ENCODE measurements at regions not wholly inside any gene's neighbourhood (a gene's known extent, or its start where the extent isn't known, plus 50 kb on each side); places are given as distances from the start of the nearest gene placed in this dataset.
A peak's percentile ranks its signal among the peaks of the same experiment; 100 is the strongest.

DNA sequence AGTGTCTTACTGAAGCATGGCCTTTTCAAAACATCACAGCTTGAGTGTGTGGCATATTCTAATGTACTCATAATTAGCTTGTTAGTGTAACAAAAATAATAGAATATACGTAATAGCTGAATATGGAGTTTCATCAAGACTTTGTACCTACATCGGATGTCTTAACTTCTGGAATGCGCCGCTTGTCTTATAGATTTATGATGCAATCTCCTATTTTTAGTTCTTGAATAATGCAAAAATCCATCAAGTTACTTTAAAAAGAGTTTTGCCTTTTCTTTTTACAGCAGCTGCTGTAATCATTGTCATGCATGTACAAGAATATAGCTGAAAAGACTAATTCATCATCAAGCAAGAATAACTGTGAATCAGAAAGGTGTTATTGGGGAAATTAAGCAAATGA is 140.7 kb upstream of the SCN7A start:
- no peaks in the 10 kb centered on the region for H3K36me3 ChIP-seq (ENCODE audit: control insufficient read depth, insufficient read depth, low read length)
- no peaks in the 10 kb centered on the region for H3K27me3 ChIP-seq (ENCODE audit: control insufficient read depth, insufficient read depth, low read length)
- no peak overlapping the region for H3K4me3 ChIP-seq (ENCODE audit: low read depth, low read length)
- DNase-seq (ENCODE audit: low read depth), result no peak
- TF ChIP-seq, protein P1, sequence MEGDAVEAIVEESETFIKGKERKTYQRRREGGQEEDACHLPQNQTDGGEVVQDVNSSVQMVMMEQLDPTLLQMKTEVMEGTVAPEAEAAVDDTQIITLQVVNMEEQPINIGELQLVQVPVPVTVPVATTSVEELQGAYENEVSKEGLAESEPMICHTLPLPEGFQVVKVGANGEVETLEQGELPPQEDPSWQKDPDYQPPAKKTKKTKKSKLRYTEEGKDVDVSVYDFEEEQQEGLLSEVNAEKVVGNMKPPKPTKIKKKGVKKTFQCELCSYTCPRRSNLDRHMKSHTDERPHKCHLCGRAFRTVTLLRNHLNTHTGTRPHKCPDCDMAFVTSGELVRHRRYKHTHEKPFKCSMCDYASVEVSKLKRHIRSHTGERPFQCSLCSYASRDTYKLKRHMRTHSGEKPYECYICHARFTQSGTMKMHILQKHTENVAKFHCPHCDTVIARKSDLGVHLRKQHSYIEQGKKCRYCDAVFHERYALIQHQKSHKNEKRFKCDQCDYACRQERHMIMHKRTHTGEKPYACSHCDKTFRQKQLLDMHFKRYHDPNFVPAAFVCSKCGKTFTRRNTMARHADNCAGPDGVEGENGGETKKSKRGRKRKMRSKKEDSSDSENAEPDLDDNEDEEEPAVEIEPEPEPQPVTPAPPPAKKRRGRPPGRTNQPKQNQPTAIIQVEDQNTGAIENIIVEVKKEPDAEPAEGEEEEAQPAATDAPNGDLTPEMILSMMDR (IDR thresholded peaks at IDR 0.05; ENCODE audit: insufficient read depth, low read length, poor library complexity, severe bottlenecking), result no peak

DNA sequence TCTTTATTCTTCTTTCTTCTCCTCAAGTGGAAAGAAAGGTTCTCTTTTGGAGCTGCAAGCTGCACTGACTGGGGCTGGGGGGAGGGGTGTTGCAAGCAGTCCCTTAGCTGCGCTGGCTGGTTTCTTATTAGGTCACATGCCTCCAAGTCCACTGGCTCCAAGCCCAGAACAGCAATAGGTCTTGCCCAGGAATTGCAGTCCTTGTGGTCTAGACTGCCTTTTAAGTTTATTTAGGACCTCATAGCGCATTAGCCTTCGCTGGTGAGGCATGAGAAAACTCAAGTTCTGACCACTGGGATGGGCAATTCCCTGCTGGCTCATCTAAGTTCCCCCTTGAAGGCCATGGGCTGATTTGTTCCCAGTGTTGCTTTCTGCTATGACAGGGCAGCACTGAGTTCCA is 138.6 kb upstream of the SCN7A start:
- H3K4me3 ChIP-seq (ENCODE audit: low read depth, low read length), result no peak overlapping the region
- DNase-seq (ENCODE audit: low read depth), result peak; percentile 98
- no peaks in the 10 kb centered on the region for H3K36me3 ChIP-seq (ENCODE audit: control insufficient read depth, insufficient read depth, low read length)
- H3K27me3 ChIP-seq (ENCODE audit: control insufficient read depth, insufficient read depth, low read length), result no peaks in the 10 kb centered on the region
- TF ChIP-seq, protein P1 (IDR thresholded peaks at IDR 0.05; ENCODE audit: insufficient read depth, low read length, poor library complexity, severe bottlenecking), result no peak

DNA sequence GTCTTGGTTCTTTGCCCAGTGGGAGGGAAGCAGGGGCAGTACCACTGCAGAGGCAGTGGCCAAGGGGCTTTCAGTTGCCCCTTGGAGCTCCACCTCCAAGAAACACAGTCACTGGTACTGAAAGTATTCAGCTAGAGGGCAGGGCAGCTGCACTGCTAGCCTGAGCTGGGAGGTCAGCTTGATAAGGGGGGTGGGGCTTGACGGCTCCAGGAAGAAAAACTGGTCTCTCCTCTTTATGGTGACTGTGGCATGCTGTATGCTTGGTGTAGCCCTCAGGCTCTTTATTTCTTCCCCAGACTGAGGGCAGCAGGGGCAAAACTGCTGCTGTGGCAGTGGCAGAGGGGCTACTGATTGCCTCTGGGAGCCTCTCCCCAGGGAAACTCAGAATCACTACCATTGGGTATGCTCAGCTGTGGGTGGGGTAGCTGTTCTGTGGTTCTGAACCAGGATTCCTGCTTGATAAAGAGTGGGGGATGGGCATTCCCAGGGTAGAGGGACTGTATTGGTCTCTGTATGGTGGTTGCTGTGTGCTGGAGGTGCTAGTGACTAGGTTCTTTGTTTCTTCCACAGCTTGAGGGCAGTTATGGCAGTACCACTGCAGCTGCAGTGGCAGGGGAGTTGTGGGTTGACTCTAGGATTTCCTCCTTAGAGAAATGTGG is 134.6 kb upstream of the SCN7A start:
- no peak overlapping the region for H3K4me3 ChIP-seq (ENCODE audit: low read depth, low read length)
- no peaks in the 10 kb centered on the region for H3K27me3 ChIP-seq (ENCODE audit: control insufficient read depth, insufficient read depth, low read length)
- TF ChIP-seq, protein P1 (IDR thresholded peaks at IDR 0.05; ENCODE audit: insufficient read depth, low read length, poor library complexity, severe bottlenecking), result no peak
- no peaks in the 10 kb centered on the region for H3K36me3 ChIP-seq (ENCODE audit: control insufficient read depth, insufficient read depth, low read length)
- DNase-seq (ENCODE audit: low read depth), result no peak

DNA sequence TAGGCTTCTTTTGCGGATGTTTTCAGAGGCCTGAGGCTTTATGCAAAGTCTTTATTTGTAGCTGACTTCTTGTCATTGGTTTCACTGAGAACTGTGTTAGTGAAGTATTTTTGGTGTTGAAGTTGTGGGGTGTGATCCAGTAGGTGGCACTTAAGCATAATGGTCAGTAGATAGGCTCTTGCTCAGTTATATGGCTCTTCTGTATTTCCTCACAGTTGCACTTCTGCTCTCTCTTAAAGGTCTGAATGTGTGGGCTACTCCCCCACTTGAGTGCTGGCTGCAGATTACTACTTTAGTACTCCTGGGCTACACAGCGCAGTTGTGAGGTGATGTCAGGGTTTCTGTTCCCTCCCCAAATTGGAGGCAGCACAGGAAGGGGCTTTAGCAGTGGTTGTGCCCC is 133.8 kb upstream of the SCN7A start:
- no peaks in the 10 kb centered on the region for H3K27me3 ChIP-seq (ENCODE audit: control insufficient read depth, insufficient read depth, low read length)
- TF ChIP-seq, protein P1 (IDR thresholded peaks at IDR 0.05; ENCODE audit: insufficient read depth, low read length, poor library complexity, severe bottlenecking), result no peak
- no peaks in the 10 kb centered on the region for H3K36me3 ChIP-seq (ENCODE audit: control insufficient read depth, insufficient read depth, low read length)
- H3K4me3 ChIP-seq (ENCODE audit: low read depth, low read length), result no peak overlapping the region
- no peak for DNase-seq (ENCODE audit: low read depth)

DNA sequence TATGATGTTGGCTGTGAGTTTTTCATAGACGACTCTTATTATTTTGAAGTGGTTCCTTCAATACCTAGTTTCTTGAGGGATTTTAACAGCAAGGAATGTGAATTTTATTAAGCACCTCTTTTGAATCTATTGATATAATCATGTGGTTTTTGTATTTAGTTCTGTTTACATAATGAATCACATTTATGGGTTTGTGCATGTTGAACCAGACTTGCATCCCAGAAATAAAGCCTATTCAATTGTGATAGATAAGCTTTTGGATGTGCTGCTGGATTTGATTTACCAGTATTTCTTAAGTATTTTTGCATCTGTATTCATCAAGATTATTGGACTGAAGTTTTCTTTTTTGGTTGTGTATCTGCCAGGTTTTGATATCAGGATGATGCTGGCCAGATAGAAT is 131.6 kb upstream of the SCN7A start:
- no peak for DNase-seq (ENCODE audit: low read depth)
- Histone ChIP-seq H3K4me3 (ENCODE audit: low read depth, low read length) (no peak overlapping the region), H3K36me3 (ENCODE audit: control insufficient read depth, insufficient read depth, low read length) (no peaks in the 10 kb centered on the region), H3K27me3 (ENCODE audit: control insufficient read depth, insufficient read depth, low read length) (no peaks in the 10 kb centered on the region)
- TF ChIP-seq, protein P1 (IDR thresholded peaks at IDR 0.05; ENCODE audit: insufficient read depth, low read length, poor library complexity, severe bottlenecking), result no peak

DNA sequence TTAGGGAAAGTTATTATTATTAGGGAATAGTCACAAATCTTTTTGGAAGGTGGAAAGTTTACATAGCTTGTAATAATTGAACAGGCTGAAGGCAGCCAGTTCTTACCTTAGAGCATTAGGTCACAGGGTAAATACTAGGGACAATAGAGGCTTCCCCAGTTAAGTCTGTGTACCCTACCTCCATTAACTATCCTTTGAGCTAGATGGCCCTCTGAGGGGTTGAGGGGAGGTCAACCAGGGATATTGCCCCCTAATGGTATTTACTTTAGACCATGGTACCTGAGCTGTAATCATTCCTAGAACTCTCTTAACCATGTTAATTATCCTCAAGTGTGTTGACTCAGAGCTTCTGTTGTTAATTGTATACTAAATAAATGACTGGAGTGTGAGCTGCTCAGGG is 120.5 kb upstream of the SCN7A start:
- TF ChIP-seq, protein P1 (IDR thresholded peaks at IDR 0.05; ENCODE audit: insufficient read depth, low read length, poor library complexity, severe bottlenecking), result no peak
- no peaks in the 10 kb centered on the region for H3K27me3 ChIP-seq (ENCODE audit: control insufficient read depth, insufficient read depth, low read length)
- no peak overlapping the region for H3K4me3 ChIP-seq (ENCODE audit: low read depth, low read length)
- H3K36me3 ChIP-seq (ENCODE audit: control insufficient read depth, insufficient read depth, low read length), result no peaks in the 10 kb centered on the region
- DNase-seq (ENCODE audit: low read depth), result no peak

All from kidney epithelial cell (primary cell).